Mucosa of rectum (tissue), 2 donors: ENCODE measurements at regions not wholly inside any gene's neighbourhood (a gene's known extent, or its start where the extent isn't known, plus 50 kb on each side); places are given as distances from the start of the nearest gene placed in this dataset.

ENCODE experiments used
- H3K27ac ChIP-seq, 2 donors: one replicate each; pipeline ENCODE4 v1.7.0; 2013; ENCODE audit warnings: inconsistent platforms in 2 of 2, low read depth in 2 of 2, low read length in 2 of 2
- H3K27me3 ChIP-seq, 2 donors: one replicate each; pipeline ENCODE4 v1.7.0; 2013; ENCODE audit warnings: low read length in 2 of 2; ENCODE audit not compliant: control insufficient read depth in 2 of 2, insufficient read depth in 2 of 2
- H3K36me3 ChIP-seq, 2 donors: one replicate each; pipeline ENCODE4 v1.7.0; 2013; ENCODE audit warnings: low read length in 2 of 2; ENCODE audit not compliant: control insufficient read depth in 2 of 2, insufficient read depth in 2 of 2
- H3K4me1 ChIP-seq, 2 donors: one replicate each; pipeline ENCODE4 v1.7.0; 2013; ENCODE audit warnings: low read length in 2 of 2, mild to moderate bottlenecking in 1 of 2; ENCODE audit not compliant: control insufficient read depth in 2 of 2, insufficient read depth in 2 of 2
- H3K4me3 ChIP-seq, 2 donors: one replicate each; pipeline ENCODE4 v1.7.0; 2013; ENCODE audit warnings: low read length in 2 of 2
- H3K9ac ChIP-seq, 2 donors: one replicate each; pipeline ENCODE4 v1.7.0; 2013; ENCODE audit warnings: low read length in 2 of 2, low read depth in 1 of 2, mild to moderate bottlenecking in 1 of 2
- H3K9me3 ChIP-seq, 2 donors: one replicate each; pipeline ENCODE4 v1.7.0; 2013; ENCODE audit warnings: low read length in 2 of 2; ENCODE audit not compliant: control insufficient read depth in 2 of 2
- donor health status: healthy.
- donor health status: Normal muscosa, but diverticular disease.

- no peaks in the 10 kb centered on the region for H3K36me3 ChIP-seq
- no peak overlapping the region for H3K27ac ChIP-seq
- H3K9ac ChIP-seq, result no peak overlapping the region
- H3K27me3 ChIP-seq, result no peaks in the 10 kb centered on the region
- H3K9me3 ChIP-seq, result no peaks in the 10 kb centered on the region
- no peak overlapping the region for H3K4me3 ChIP-seq
- H3K4me1 ChIP-seq, result no peaks in the 10 kb centered on the region
Measured at GRCh38 chr10:129253161-129253864, 213.7 kb upstream of the MGMT start.

- H3K4me3 ChIP-seq, result no peak overlapping the region
- no peak overlapping the region for H3K9ac ChIP-seq
- H3K9me3 ChIP-seq, result no peaks in the 10 kb centered on the region
- H3K4me1 ChIP-seq, result no peaks in the 10 kb centered on the region
- no peak overlapping the region for H3K27ac ChIP-seq
- H3K27me3 ChIP-seq, result no peaks in the 10 kb centered on the region
- no peaks in the 10 kb centered on the region for H3K36me3 ChIP-seq
Measured at GRCh38 chr10:129253865-129254179, 213.2 kb upstream of the MGMT start.

GRCh38 chr10:129258283-129258923 lies 208.6 kb upstream of the MGMT start:
- no peak overlapping the region for H3K9ac ChIP-seq
- H3K4me3 ChIP-seq, result no peak overlapping the region
- no peaks in the 10 kb centered on the region for H3K36me3 ChIP-seq
- H3K27ac ChIP-seq, result no peak overlapping the region
- H3K27me3 ChIP-seq, result no peaks in the 10 kb centered on the region
- no peaks in the 10 kb centered on the region for H3K9me3 ChIP-seq
- H3K4me1 ChIP-seq, result no peaks in the 10 kb centered on the region

- Histone ChIP-seq H3K36me3 (no peaks in the 10 kb centered on the region), H3K27ac (no peak overlapping the region), H3K4me3 (no peak overlapping the region), H3K9ac (no peak overlapping the region), H3K27me3 (no peaks in the 10 kb centered on the region), H3K9me3 (no peaks in the 10 kb centered on the region), H3K4me1 (no peaks in the 10 kb centered on the region)
Measured at GRCh38 chr10:129259128-129259815, 207.8 kb upstream of the MGMT start.

- H3K36me3 ChIP-seq, result no peaks in the 10 kb centered on the region
- no peak overlapping the region for H3K9ac ChIP-seq
- H3K4me3 ChIP-seq, result no peak overlapping the region
- no peaks in the 10 kb centered on the region for H3K4me1 ChIP-seq
- no peak overlapping the region for H3K27ac ChIP-seq
- H3K27me3 ChIP-seq, result no peaks in the 10 kb centered on the region
- no peaks in the 10 kb centered on the region for H3K9me3 ChIP-seq
Measured at GRCh38 chr10:129272176-129272575, 194.9 kb upstream of the MGMT start.

- Histone ChIP-seq H3K27me3 (no peaks in the 10 kb centered on the region), H3K36me3 (no peaks in the 10 kb centered on the region), H3K9ac (no peak overlapping the region), H3K27ac (no peak overlapping the region), H3K4me1 (no peaks in the 10 kb centered on the region), H3K9me3 (no peaks in the 10 kb centered on the region), H3K4me3 (no peak overlapping the region)
Measured at GRCh38 chr10:129272866-129273650, 194.0 kb upstream of the MGMT start.

GRCh38 chr10:129273860-129274259 lies 193.2 kb upstream of the MGMT start:
- no peak overlapping the region for H3K27ac ChIP-seq
- H3K27me3 ChIP-seq, result no peaks in the 10 kb centered on the region
- no peak overlapping the region for H3K9ac ChIP-seq
- no peaks in the 10 kb centered on the region for H3K36me3 ChIP-seq
- no peaks in the 10 kb centered on the region for H3K9me3 ChIP-seq
- H3K4me3 ChIP-seq, result no peak overlapping the region
- H3K4me1 ChIP-seq, result no peaks in the 10 kb centered on the region

- Histone ChIP-seq H3K36me3 (no peaks in the 10 kb centered on the region), H3K9ac (no peak overlapping the region), H3K27ac (no peak overlapping the region), H3K27me3 (no peaks in the 10 kb centered on the region), H3K4me3 (no peak overlapping the region), H3K9me3 (no peaks in the 10 kb centered on the region), H3K4me1 (no peaks in the 10 kb centered on the region)
Measured at GRCh38 chr10:129274748-129275474, 192.1 kb upstream of the MGMT start.

GRCh38 chr10:129275886-129276285 lies 191.2 kb upstream of the MGMT start:
- Histone ChIP-seq H3K9ac (no peak overlapping the region), H3K36me3 (no peaks in the 10 kb centered on the region), H3K27ac (no peak overlapping the region), H3K9me3 (no peaks in the 10 kb centered on the region), H3K4me3 (no peak overlapping the region), H3K4me1 (no peaks in the 10 kb centered on the region), H3K27me3 (peaks cover 0 to 2% of the 10 kb centered on the region in 2 donors)
